OCI-LY3 (cell line): ENCODE measurements at regions not wholly inside any gene's neighbourhood (a gene's known extent, or its start where the extent isn't known, plus 50 kb on each side); places are given as distances from the start of the nearest gene placed in this dataset.
A peak's percentile ranks its signal among the peaks of the same experiment; 100 is the strongest.
"Not testable (repeated sequence)": the region's sequence is repeated elsewhere in the genome, so short reads cannot be mapped to it uniquely, and the experiment has no call there.

Experiments
- H2AFZ ChIP-seq: fragments of 200-600, 300-600 bp; shearing (Covaris generic); 2 replicates; pipeline ENCODE4 v1.6.0; 2014; ENCODE audit warnings: antibody characterized with exemption, low read depth, low read length
- H3K27ac ChIP-seq: fragments of 200-600, 300-600 bp; sonication (generic); 2 replicates; pipeline ENCODE4 v1.5.1; 2014; ENCODE audit warnings: mild to moderate bottlenecking, low read length, moderate library complexity, mixed read lengths
- H3K27me3 ChIP-seq: fragments of 200-600, 300-600 bp; sonication (generic); 2 replicates; pipeline ENCODE4 v1.6.1; 2014; ENCODE audit warnings: low read depth, low read length, mixed read lengths
- H3K36me3 ChIP-seq: fragments of 200-600, 300-600 bp; sonication (generic); replicated peaks from 2 replicates; pipeline ENCODE3; 2014; ENCODE audit warnings: low read depth, low read length, mixed read lengths
- H3K4me1 ChIP-seq: fragments of 300-600, 200-600 bp; sonication (generic); 2 replicates; pipeline ENCODE4 v1.6.1; 2014; ENCODE audit warnings: low read length, mixed read lengths
- H3K4me2 ChIP-seq: fragments of 200-600, 300-600 bp; sonication (generic); 2 replicates; pipeline ENCODE4 v1.6.1; 2014; ENCODE audit warnings: low read length, mixed read lengths
- H3K4me3 ChIP-seq: fragments of 300-600, 200-600 bp; sonication (generic); 2 replicates; pipeline ENCODE4 v1.5.1; 2014; ENCODE audit warnings: antibody characterized with exemption, mild to moderate bottlenecking, low read length, moderate library complexity
- H3K79me2 ChIP-seq: fragments of 300-600, 200-600 bp; shearing (Covaris generic); 2 replicates; pipeline ENCODE4 v1.6.1; 2014; ENCODE audit warnings: mild to moderate bottlenecking, low read length, mixed read lengths
- H3K9ac ChIP-seq: fragments of 300-600, 200-600 bp; shearing (Covaris generic); 2 replicates; pipeline ENCODE4 v1.6.0; 2014; ENCODE audit warnings: mild to moderate bottlenecking, low read length, moderate library complexity
- H3K9me3 ChIP-seq: fragments of 200-600, 300-600 bp; shearing (Covaris generic); 2 replicates; pipeline ENCODE4 v1.6.1; 2014; ENCODE audit warnings: low read length, mixed read lengths; ENCODE audit not compliant: insufficient read depth
- H4K20me1 ChIP-seq: fragments of 200-600, 300-600 bp; sonication (generic); 2 replicates; pipeline ENCODE4 v1.6.1; 2016; ENCODE audit warnings: low read length, mixed read lengths; ENCODE audit not compliant: insufficient read depth
- CTCF ChIP-seq: fragments of 200-600, 300-600 bp; sonication (generic); IDR thresholded peaks from 2 replicates; pipeline ENCODE4 v1.5.1; 2014; ENCODE audit warnings: antibody characterized with exemption, low read length, low read depth
- EZH2phosphoT487 ChIP-seq: fragments of 200-600 bp; shearing (Covaris generic); IDR thresholded peaks from 2 replicates; pipeline ENCODE4 v1.6.1; 2018; ENCODE audit warnings: antibody characterized with exemption, mixed run types, low read depth

DNA sequence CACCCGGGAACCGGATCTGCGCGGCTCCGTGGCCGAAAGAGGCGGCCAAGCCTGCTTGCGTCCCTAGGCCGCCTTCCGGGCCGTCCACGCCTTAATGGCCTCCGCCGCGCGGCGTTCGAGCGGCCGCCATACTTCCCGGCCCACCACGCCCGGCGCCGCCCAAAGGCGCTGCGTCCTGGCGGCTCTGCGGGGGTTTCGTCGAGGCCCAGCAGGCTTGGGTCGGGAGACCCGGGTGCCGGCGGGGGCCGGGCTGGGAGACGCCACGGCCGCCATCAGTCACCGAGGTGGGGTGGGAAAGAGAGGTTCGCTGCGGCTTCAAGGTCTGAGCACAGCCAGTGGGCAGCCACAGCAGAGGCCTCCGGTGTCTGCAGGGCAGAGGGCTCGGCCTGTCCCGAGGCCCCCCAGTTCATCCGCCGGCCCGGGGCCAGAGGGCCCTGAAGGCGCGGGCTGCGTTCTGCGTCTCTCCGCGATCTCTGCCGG is 545.8 kb upstream of the CDH10 start:
- no peak overlapping the region for H2AFZ ChIP-seq

DNA sequence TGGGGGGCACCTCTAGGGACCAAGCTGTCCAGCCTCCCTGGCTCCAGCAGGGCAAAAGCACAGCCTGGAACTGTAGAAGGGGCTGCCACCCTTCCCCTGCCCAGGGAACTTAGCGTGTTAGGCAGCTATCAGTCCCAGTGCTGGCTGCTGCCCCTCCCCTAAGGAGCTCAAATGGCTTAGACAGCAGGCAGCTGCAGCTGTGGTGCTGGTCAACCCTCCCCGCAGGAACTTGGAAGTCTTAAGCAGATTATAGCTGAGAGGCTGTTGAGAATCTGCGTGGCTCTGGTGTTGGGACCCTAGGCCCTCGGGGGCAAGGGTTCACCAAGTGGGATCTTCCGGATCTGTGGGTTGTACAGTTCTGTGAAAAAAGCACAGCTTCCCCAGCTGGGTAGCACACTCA is 536.5 kb upstream of the CDH10 start:
- H3K4me3 ChIP-seq: no peak overlapping the region
- H3K4me2 ChIP-seq: no peak overlapping the region
- H3K36me3 ChIP-seq: no peaks in the 10 kb centered on the region
- H4K20me1 ChIP-seq: no peaks in the 10 kb centered on the region
- H2AFZ ChIP-seq: no peak overlapping the region
- H3K79me2 ChIP-seq: no peaks in the 10 kb centered on the region
- no peak overlapping the region for H3K27ac ChIP-seq
- H3K9ac ChIP-seq: no peak overlapping the region
- H3K27me3 ChIP-seq: no peaks in the 10 kb centered on the region
- no peaks in the 10 kb centered on the region for H3K4me1 ChIP-seq
- TF ChIP-seq EZH2phosphoT487 (no peak), CTCF (no peak)
- no peaks in the 10 kb centered on the region for H3K9me3 ChIP-seq

More for the DNA sequence above, 545.8 kb upstream of the CDH10 start:
- no peaks in the 10 kb centered on the region for H3K27me3 ChIP-seq
- H3K4me3 ChIP-seq: no peak overlapping the region
- H3K79me2 ChIP-seq: no peaks in the 10 kb centered on the region
- no peaks in the 10 kb centered on the region for H3K9me3 ChIP-seq
- no peak overlapping the region for H3K4me2 ChIP-seq
- no peaks in the 10 kb centered on the region for H3K4me1 ChIP-seq
- no peaks in the 10 kb centered on the region for H3K36me3 ChIP-seq
- no peaks in the 10 kb centered on the region for H4K20me1 ChIP-seq
- no peak overlapping the region for H3K9ac ChIP-seq
- TF ChIP-seq EZH2phosphoT487 (no peak), CTCF (no peak)
- H3K27ac ChIP-seq: no peak overlapping the region

GRCh38 chr5:25162616-25163015 is 517.8 kb upstream of the CDH10 start:
- not testable (repeated sequence) for H4K20me1 ChIP-seq, H3K9me3 ChIP-seq, H3K27ac ChIP-seq, H3K36me3 ChIP-seq, H3K27me3 ChIP-seq, H2AFZ ChIP-seq, H3K79me2 ChIP-seq, H3K4me3 ChIP-seq, H3K9ac ChIP-seq, H3K4me2 ChIP-seq
- H3K4me1 ChIP-seq: peaks cover 24% of the 10 kb centered on the region

GRCh38 chr5:25160891-25161290 is 516.1 kb upstream of the CDH10 start:
- no peaks in the 10 kb centered on the region for H3K9me3 ChIP-seq
- peak overlapping the region; percentile 73; the same call in 1 of the 2 replicates for H2AFZ ChIP-seq
- H3K4me2 ChIP-seq: peak overlapping the region; percentile 43
- H3K9ac ChIP-seq: no peak overlapping the region
- no peaks in the 10 kb centered on the region for H3K27me3 ChIP-seq
- TF ChIP-seq EZH2phosphoT487 (no peak), CTCF (no peak)
- peak overlapping the region; percentile 15; the same call in 1 of the 2 replicates for H3K4me3 ChIP-seq
- no peaks in the 10 kb centered on the region for H4K20me1 ChIP-seq
- peaks cover 24% of the 10 kb centered on the region for H3K4me1 ChIP-seq
- H3K27ac ChIP-seq: peak overlapping the region; percentile 61
- H3K79me2 ChIP-seq: no peaks in the 10 kb centered on the region
- H3K36me3 ChIP-seq: no peaks in the 10 kb centered on the region

- no peaks in the 10 kb centered on the region for H3K36me3 ChIP-seq
- H3K27ac ChIP-seq: no peak overlapping the region
- no peaks in the 10 kb centered on the region for H3K9me3 ChIP-seq
- H3K4me3 ChIP-seq: no peak overlapping the region
- no peaks in the 10 kb centered on the region for H3K79me2 ChIP-seq
- no peaks in the 10 kb centered on the region for H3K4me1 ChIP-seq
- no peak overlapping the region for H3K4me2 ChIP-seq
- no peaks in the 10 kb centered on the region for H3K27me3 ChIP-seq
- H3K9ac ChIP-seq: no peak overlapping the region
- H2AFZ ChIP-seq: no peak overlapping the region
- no peaks in the 10 kb centered on the region for H4K20me1 ChIP-seq
- TF ChIP-seq EZH2phosphoT487 (no peak), CTCF (no peak)
Measured at GRCh38 chr5:25150819-25151218, 506.0 kb upstream of the CDH10 start.
